A673 (cell line): ENCODE measurements at regions not wholly inside any gene's neighbourhood (a gene's known extent, or its start where the extent isn't known, plus 50 kb on each side); places are given as distances from the start of the nearest gene placed in this dataset.

Experiments
- BruUV-seq: library from RNA; stranded (reverse); fragments of 400-500 nt; replicated peaks from 2 replicates; lab custom pipeline; 2021; lab: Mats Ljungman, UMichigan
- CTCF ChIA-PET: fragments of 300-600 bp; sonication (Branson Sonifier 250); formaldehyde crosslinking; loops from one replicate; lab custom pipeline; 2022; ENCODE audit warnings: antibody characterized with exemption; lab: Charles Lee
- POLR2A ChIA-PET: fragments of 300-600 bp; sonication (Branson Sonifier 250); formaldehyde crosslinking; loops from one replicate; lab custom pipeline; 2022; ENCODE audit warnings: antibody characterized with exemption; ENCODE audit not compliant: low non-redundant PET; lab: Charles Lee
- DNase-seq: peaks from one replicate; pipeline ENCODE4 v3.0.0-alpha.2; 2015; ENCODE audit warnings: low spot score
- H3K27ac ChIP-seq: fragments of 200-600 bp; sonication (generic); 2 replicates; pipeline ENCODE4 v1.5.1; 2016; ENCODE audit warnings: mixed run types, low read depth, mild to moderate bottlenecking, mixed read lengths, antibody characterized with exemption, low read length; ENCODE audit not compliant: poor library complexity, severe bottlenecking
- H3K27me3 ChIP-seq: fragments of 200-600 bp; sonication (generic); replicated peaks from 2 replicates; pipeline ENCODE4 v1.6.1; 2017; ENCODE audit warnings: mixed run types, low read depth, mild to moderate bottlenecking, mixed read lengths, antibody characterized with exemption, low read length; ENCODE audit not compliant: insufficient read depth, poor library complexity
- H3K36me3 ChIP-seq: fragments of 200-600 bp; sonication (generic); 2 replicates; pipeline ENCODE4 v1.6.1; 2016; ENCODE audit warnings: mixed run types, mild to moderate bottlenecking, mixed read lengths, antibody characterized with exemption, low read length; ENCODE audit not compliant: insufficient read depth, poor library complexity, severe bottlenecking
- H3K4me1 ChIP-seq: fragments of 200-600 bp; sonication (generic); 2 replicates; pipeline ENCODE4 v1.6.1; 2017; ENCODE audit warnings: mixed run types, mild to moderate bottlenecking, mixed read lengths, antibody characterized with exemption, low read length; ENCODE audit not compliant: insufficient read depth, poor library complexity, severe bottlenecking
- H3K4me3 ChIP-seq: fragments of 200-600 bp; sonication (generic); 2 replicates; pipeline ENCODE4 v1.5.1; 2016; ENCODE audit warnings: low read depth, mixed run types, mild to moderate bottlenecking, mixed read lengths, low read length; ENCODE audit not compliant: poor library complexity, severe bottlenecking
- H3K9me3 ChIP-seq: fragments of 200-600 bp; sonication (generic); 2 replicates; pipeline ENCODE4 v1.6.1; 2016; ENCODE audit warnings: mixed run types, low read depth, mild to moderate bottlenecking, mixed read lengths, antibody characterized with exemption, low read length; ENCODE audit not compliant: poor library complexity, severe bottlenecking
- CTCF ChIP-seq: fragments of 300-800, 200-600 bp; sonication (generic); conservative IDR thresholded peaks from 2 replicates; pipeline ENCODE4 v1.5.1; 2017; ENCODE audit warnings: low read depth, mild to moderate bottlenecking, antibody characterized with exemption, low read length, moderate library complexity, mixed read lengths
- EZH2 ChIP-seq: fragments of 200-600 bp; sonication (generic); IDR thresholded peaks from 2 replicates; pipeline ENCODE4 v1.6.1; 2017; ENCODE audit warnings: borderline replicate concordance, low read depth, mild to moderate bottlenecking, mixed read lengths, antibody characterized with exemption, low read length; ENCODE audit not compliant: poor library complexity, severe bottlenecking
- intact Hi-C: fragments of 100-400 bp; cut with micrococcal nuclease; formaldehyde crosslinking; loops from one replicate; pipeline ENCODE4 v1.10.0; 2022; ENCODE audit not compliant: unreplicated experiment

- Histone ChIP-seq H3K27me3 (no peaks in the 10 kb centered on the region), H3K4me1 (peaks cover 17% of the 10 kb centered on the region), H3K27ac (no peak overlapping the region), H3K9me3 (no peaks in the 10 kb centered on the region), H3K4me3 (no peak overlapping the region), H3K36me3 (no peaks in the 10 kb centered on the region)
- no peak for DNase-seq
- intact Hi-C loops, result loop anchor here (10.0 kb wide), 1 partner anchor 297 kb away; no protein-coding TSS in a partner anchor
- ChIA-PET CTCF (no interaction called here), POLR2A (no interaction called here)
- TF ChIP-seq EZH2 (no peak), CTCF (no peak)
- BruUV-seq, result no TSS peak
Measured at GRCh38 chr1:54497338-54497737, 50.7 kb upstream of the ACOT11 start.

GRCh38 chr1:54495954-54496353 lies 52.1 kb upstream of the ACOT11 start:
- ChIA-PET POLR2A (no interaction called here), CTCF (no interaction called here)
- Histone ChIP-seq H3K9me3 (no peaks in the 10 kb centered on the region), H3K36me3 (no peaks in the 10 kb centered on the region), H3K4me1 (peaks cover 17% of the 10 kb centered on the region), H3K27ac (no peak overlapping the region), H3K27me3 (no peaks in the 10 kb centered on the region), H3K4me3 (no peak overlapping the region)
- intact Hi-C loops, result loop anchor here (10.0 kb wide), 1 partner anchor 299 kb away; no protein-coding TSS in a partner anchor
- BruUV-seq, result no TSS peak
- TF ChIP-seq EZH2, result no peak
- TF ChIP-seq CTCF, result no peak
- no peak for DNase-seq

GRCh38 chr1:54493608-54494007 lies 54.4 kb upstream of the ACOT11 start:
- H3K4me1 ChIP-seq, result peaks cover 18% of the 10 kb centered on the region
- H3K36me3 ChIP-seq, result no peaks in the 10 kb centered on the region
- intact Hi-C loops, result loop anchor here (10.0 kb wide), 1 partner anchor 301 kb away; no protein-coding TSS in a partner anchor
- no peak for TF ChIP-seq CTCF
- no peak for TF ChIP-seq EZH2
- H3K4me3 ChIP-seq, result no peak overlapping the region
- no peak overlapping the region for H3K27ac ChIP-seq
- CTCF ChIA-PET, result no interaction called here
- H3K27me3 ChIP-seq, result no peaks in the 10 kb centered on the region
- no TSS peak for BruUV-seq
- DNase-seq, result no peak
- H3K9me3 ChIP-seq, result no peaks in the 10 kb centered on the region
- POLR2A ChIA-PET, result no interaction called here
